Activated naive CD4-positive, alpha-beta T cell treated with anti-CD3 and anti-CD28 coated beads, Interleukin-2, amount 50 U/mL, for 72 hours (primary cell): ENCODE measurements at regions not wholly inside any gene's neighbourhood (a gene's known extent, or its start where the extent isn't known, plus 50 kb on each side); places are given as distances from the start of the nearest gene placed in this dataset.

ENCODE experiments used
- ATAC-seq, 2 donors: fragments of 150-1000 bp; cut with Tn5 transposase; 2 replicates each; pipeline ENCODE4 v1.10.0; 2021; ENCODE audit warnings: mild to moderate bottlenecking in 2 of 2, moderate library complexity in 2 of 2
- DNase-seq, 2 donors: peaks; one replicate each; pipeline ENCODE4 v3.0.0; 2021 to 2022; ENCODE audit warnings: low spot score in 2 of 2
- H3K27ac Mint-ChIP-seq, 2 donors: one replicate each; pipeline ENCODE4 v1.8.0; 2022; ENCODE audit warnings: mild to moderate bottlenecking in 2 of 2, mixed read lengths in 2 of 2
- H3K36me3 Mint-ChIP-seq, 2 donors: one replicate each; pipeline ENCODE4 v1.8.0; 2022; ENCODE audit warnings: mixed read lengths in 2 of 2
- H3K9me3 Mint-ChIP-seq, 2 donors: one replicate each; pipeline ENCODE4 v1.8.0; 2022; ENCODE audit warnings: mixed read lengths in 2 of 2

DNA sequence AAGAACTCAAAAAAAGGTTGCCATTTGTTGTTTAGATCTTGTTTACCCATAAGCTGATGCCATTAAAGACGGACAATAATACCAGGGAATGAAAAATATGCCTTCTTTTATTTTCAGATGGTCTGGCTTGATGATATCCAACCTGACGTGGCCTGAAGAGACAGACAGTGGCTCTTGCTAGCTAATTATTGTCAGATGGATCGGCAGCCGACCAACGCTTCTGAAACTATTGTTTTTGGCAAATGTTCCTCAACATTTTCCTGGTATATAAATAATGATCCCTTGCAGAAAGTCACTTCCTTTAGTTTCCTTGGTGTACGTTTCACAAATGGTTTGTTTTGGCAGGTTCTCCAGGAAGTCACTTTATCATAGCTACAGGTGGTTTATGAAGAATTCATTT is 290.9 kb upstream of the TSHZ2 start:
- ATAC-seq (no peak), DNase-seq (no peak)
- H3K27ac Mint-ChIP-seq = no peak overlapping the region
- H3K9me3 Mint-ChIP-seq = peaks cover 2 to 24% of the 10 kb centered on the region in 2 donors
- peaks cover 0 to 15% of the 10 kb centered on the region in 2 donors for H3K36me3 Mint-ChIP-seq

DNA sequence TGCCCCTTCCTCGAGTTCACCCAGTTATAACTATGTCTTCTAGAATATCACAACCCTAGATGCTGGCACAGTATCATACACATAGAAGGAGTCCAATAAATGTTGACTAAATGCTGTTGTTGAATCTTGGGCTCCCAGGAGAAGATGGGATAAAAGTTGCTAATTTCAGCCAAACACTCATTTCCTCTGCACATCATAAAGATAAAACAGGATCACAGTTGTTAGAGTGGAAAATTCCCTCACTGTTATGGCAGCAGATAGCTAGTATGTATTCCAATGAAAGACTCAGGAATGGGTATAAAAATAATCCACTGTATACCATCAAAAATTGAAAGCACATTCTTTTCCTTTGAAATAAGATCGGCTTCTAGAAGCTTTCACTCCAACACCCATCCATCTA is 294.9 kb upstream of the TSHZ2 start:
- Mint-ChIP-seq H3K36me3 (no peaks in the 10 kb centered on the region), H3K27ac (no peak overlapping the region)

DNA sequence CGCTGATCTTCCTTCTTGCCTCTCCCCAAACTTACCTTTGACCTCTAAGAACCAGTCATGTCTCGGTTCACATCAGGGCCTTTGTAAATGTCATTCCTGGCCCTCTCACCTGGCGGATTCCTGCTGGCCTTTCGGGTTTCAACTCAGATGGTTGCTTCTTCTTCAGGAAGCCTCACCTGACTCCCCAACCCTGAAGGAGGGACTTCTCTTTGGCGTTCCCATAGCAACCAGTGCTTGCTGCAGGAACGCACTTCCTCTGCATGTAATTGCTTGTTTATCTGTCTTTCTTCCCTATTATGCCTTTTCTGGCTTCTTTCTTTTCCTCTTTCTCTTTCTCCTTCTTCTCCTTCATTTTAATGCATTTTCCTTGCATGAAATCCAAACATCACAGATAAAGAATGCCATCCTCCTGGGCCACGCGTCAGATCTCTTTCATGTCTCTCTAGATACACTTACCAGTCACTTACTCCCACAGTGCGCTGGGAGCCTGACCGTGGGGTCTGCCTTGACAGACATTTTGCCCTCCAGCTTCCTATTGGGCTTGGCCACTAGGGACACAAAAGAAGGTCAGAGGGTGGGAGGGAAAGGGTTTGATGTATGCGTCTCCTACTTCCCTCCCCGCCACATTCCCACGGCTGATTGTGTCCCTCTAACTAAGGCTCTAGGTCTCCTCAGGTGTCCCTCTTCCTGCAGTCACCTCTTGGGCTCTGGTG is 295.7 kb upstream of the TSHZ2 start:
- DNase-seq = no peak
- Mint-ChIP-seq H3K27ac (peak overlapping the region in 1 of 2 donors; percentile 3), H3K9me3 (peaks cover 0 to 8% of the 10 kb centered on the region in 2 donors), H3K36me3 (no peaks in the 10 kb centered on the region)
- no peak for ATAC-seq

More for the DNA sequence above, 294.9 kb upstream of the TSHZ2 start:
- ATAC-seq (no peak), DNase-seq (no peak)
- H3K9me3 Mint-ChIP-seq = peaks cover 0 to 8% of the 10 kb centered on the region in 2 donors

DNA sequence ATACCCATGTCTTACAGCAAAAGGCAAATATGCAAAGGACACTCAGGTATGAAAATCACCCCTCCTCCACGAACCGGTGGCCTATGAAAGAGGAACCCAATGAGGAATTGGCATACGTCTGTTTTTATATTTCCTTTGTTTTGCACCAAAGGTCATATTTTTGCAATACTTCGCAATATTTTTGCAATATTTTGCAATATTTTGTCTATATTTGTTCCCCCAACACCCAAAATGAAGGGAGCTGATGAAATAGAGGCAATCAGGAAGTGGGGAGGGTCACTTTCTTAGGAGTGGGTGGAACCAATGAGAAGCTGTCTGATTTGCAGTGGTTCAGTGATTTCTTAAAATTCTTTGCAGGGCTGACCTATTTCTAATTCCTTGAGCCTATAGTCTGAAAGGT is 296.8 kb upstream of the TSHZ2 start:
- H3K36me3 Mint-ChIP-seq = no peaks in the 10 kb centered on the region
- H3K9me3 Mint-ChIP-seq = peaks cover 0 to 11% of the 10 kb centered on the region in 2 donors
- no peak for DNase-seq
- ATAC-seq = no peak
- no peak overlapping the region for H3K27ac Mint-ChIP-seq

DNA sequence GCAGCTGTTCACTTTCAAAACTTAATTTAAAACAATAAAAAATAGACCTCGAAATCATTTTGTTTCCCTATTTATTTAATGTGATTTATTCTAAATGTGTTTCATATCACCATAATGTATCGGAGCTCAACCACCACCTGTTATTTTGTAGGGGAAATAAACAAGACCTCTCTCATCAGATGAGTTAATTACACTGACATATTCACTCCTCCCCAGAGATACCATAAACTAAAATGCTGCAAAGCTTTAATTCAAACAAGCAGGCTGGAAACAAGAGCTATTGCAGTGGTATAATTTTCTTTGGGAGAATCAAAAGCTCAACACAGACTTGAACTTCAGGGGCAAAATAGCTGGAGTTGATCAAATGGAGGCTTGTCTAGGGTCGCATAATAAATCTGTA is 303.5 kb upstream of the TSHZ2 start:
- Mint-ChIP-seq H3K27ac (no peak overlapping the region), H3K36me3 (no peaks in the 10 kb centered on the region), H3K9me3 (peaks cover 0 to 11% of the 10 kb centered on the region in 2 donors)
- ATAC-seq (no peak), DNase-seq (no peak)

DNA sequence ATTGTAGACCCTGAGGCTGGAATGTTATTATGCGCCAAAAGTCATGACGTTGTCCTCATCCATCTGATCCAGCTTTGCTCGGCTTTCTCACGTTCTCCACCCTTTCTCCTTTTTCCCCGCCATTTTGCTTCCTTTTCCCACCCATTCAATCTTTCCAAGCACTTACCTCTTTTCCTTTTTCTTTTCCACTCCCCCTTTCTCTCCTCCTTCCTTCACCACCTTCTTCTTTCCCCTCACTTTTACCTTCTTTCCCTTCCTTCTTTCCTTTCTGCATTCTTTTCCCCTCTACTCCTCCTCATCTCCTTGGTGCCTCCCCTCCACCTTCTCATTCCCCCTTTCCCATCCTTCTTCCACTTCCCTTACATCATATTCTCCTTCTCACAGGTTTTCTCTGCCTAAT is 304.8 kb upstream of the TSHZ2 start:
- DNase-seq (no peak), ATAC-seq (no peak)
- no peak overlapping the region for H3K27ac Mint-ChIP-seq
- H3K9me3 Mint-ChIP-seq = peaks cover 0 to 16% of the 10 kb centered on the region in 2 donors
- no peaks in the 10 kb centered on the region for H3K36me3 Mint-ChIP-seq

DNA sequence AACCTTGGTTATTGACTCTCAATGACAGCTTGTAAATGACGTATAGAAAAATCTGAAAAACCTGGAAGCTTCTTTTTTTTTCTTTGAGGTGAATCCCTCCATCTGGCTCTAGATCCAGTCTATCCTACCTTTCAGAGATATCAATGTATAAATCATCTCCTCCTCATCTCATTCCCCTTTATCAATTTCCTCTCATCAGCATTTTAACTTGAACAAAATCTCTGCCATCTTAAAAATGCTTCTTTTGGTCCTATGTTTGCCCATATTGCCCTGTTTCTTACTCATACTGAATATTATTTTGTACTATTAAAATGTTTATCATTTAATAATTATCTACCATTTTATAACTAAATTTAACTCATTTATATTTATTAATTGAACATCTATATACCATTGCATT is 306.7 kb upstream of the TSHZ2 start:
- Mint-ChIP-seq H3K9me3 (peaks cover 0 to 14% of the 10 kb centered on the region in 2 donors), H3K27ac (no peak overlapping the region), H3K36me3 (no peaks in the 10 kb centered on the region)
- no peak for ATAC-seq
- no peak for DNase-seq

DNA sequence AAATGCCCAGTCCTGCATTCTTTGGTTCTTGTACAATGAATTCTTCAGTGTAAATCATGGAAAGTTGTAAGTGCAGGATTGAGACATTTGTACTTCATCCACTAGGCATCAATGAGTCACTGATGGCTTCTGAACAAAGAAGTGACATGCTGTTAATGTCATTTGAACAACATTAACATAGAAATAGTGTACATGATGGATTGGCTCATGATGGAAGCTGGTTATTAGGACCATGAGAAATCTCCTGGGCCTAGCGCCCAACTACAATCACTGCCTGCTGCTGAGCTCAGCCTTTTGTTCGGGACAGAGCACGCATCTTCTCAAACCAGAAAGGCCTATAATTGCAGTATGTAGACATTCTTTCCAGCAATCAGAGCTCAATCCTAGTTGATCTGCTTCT is 316.8 kb upstream of the TSHZ2 start:
- Mint-ChIP-seq H3K27ac (no peak overlapping the region), H3K36me3 (no peaks in the 10 kb centered on the region), H3K9me3 (peaks cover 0 to 20% of the 10 kb centered on the region in 2 donors)
- DNase-seq (no peak), ATAC-seq (no peak)

DNA sequence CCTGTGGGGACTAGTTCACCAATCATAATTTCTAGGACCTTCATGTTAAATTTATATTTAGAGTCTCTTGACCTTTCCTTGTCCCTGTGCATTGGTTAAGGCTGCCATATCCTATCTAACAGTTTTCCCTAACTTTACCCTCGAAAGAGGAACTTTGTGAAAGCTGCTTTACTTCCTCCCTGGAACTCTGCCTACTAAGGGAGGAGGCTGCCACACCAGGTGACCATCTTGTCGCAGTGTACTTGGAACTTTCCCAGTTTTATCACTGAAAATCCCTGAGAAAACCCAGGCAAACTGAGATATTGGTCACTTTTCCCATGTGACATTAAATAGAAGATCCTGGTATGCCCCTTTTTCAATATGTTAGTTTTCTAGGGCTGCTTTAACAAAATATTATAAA is 317.6 kb upstream of the TSHZ2 start:
- no peaks in the 10 kb centered on the region for H3K36me3 Mint-ChIP-seq
- DNase-seq = no peak
- no peak for ATAC-seq
- no peak overlapping the region for H3K27ac Mint-ChIP-seq
- H3K9me3 Mint-ChIP-seq = peaks cover 0 to 12% of the 10 kb centered on the region in 2 donors

DNA sequence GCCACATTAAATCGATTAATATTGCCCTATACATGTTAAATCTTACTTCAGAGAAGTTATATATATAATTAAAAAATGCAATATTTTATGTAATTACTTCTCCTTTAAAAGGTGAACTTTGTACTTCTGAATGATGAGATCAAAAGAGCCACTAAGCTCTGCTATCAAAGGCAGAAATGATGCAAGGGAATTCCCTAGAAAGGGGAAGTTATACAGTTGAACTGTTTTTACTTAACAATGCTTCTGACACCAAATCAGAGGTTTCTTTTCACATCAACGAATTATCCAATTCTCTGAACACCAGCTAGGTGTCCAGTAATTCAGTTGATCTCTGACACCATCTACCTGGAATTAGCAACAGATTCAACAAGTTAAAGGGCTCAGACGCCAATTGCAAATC is 319.9 kb upstream of the TSHZ2 start:
- ATAC-seq (peak in 1 of 2 donors; percentile 57), DNase-seq (no peak)
- no peaks in the 10 kb centered on the region for H3K36me3 Mint-ChIP-seq
- no peak overlapping the region for H3K27ac Mint-ChIP-seq
- peaks cover 0 to 6% of the 10 kb centered on the region in 2 donors for H3K9me3 Mint-ChIP-seq

DNA sequence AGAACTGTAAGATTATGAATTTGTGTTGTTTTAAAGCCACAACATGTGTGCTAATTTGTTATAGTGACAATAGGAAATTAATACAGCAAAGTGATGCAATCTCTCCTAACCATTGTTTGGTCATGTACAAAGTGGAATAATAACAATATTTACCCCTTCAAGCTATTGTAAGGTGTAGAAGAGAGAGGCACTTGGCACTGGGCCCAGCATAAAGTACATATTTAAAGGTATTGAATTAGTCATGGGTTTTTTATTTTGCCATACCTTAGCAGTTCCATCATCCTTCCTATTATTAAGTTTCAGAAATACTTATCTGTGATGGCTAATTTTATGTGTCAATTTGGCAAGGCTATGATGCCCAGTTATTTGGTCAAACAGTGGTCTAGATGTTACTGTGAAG is 322.4 kb upstream of the TSHZ2 start:
- H3K36me3 Mint-ChIP-seq = no peaks in the 10 kb centered on the region
- ATAC-seq = no peak
- no peaks in the 10 kb centered on the region for H3K9me3 Mint-ChIP-seq
- no peak for DNase-seq
- no peak overlapping the region for H3K27ac Mint-ChIP-seq

DNA sequence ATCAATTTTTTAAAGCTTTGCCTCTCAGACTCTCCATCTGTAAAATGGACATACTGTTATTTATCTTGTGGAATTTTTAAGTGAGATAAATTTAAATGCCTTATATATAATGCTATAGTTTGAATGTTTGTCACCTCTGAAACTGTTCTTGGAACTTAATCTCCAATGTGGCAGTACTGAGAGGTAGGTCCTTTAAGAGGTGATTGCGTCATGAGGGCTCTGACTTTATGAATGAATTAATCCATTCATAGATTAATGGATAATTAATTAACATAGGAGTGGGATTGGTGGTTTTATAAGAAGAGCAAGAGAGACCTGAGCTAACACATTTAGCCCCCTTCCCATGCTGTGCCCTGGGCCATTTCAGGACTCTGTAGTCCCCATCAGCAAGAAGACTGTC is 326.3 kb upstream of the TSHZ2 start:
- no peak for ATAC-seq
- Mint-ChIP-seq H3K27ac (no peak overlapping the region), H3K9me3 (peaks cover 0 to 11% of the 10 kb centered on the region in 2 donors), H3K36me3 (no peaks in the 10 kb centered on the region)
- no peak for DNase-seq

DNA sequence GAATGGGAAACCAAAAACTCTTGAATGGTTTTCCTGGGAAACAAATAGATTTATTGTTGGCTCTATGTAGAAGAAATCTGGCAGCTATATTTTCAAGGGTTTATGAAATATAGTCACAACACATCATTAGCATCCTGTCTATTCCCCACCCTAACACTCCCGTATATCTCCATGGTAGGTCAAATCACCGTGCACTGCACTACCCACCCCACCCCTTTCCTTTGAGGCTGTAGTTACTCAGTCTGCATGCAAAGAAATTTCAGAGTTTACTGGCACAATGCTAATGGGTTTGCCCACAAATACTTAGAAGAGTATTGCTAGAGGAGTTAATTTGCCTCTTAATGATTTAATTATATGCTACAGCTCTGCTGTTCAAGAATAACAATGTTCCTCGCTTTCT is 329.1 kb upstream of the TSHZ2 start:
- Mint-ChIP-seq H3K27ac (no peak overlapping the region), H3K36me3 (no peaks in the 10 kb centered on the region), H3K9me3 (peaks cover 0 to 11% of the 10 kb centered on the region in 2 donors)
- ATAC-seq (no peak), DNase-seq (no peak)

DNA sequence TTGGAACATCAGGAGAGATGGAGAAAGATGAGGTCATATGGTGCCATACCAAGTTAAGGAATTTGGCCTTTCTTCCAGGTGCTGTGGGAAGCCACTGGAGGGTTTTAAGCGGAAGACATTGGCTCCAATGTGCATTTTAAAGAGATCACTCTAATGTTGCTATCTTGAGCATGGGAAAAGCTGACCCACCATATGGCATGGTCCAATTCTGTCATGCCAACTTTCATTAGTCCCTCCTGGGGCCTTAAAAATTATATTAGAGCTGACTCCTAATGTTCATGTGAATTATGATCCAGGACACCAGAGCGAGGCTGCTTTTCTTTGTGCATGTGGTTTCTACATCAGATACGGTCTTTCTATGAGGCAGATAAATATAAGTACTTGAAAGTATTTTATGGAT is 335.0 kb upstream of the TSHZ2 start:
- DNase-seq = no peak
- H3K9me3 Mint-ChIP-seq = peaks cover 0 to 19% of the 10 kb centered on the region in 2 donors
- ATAC-seq = no peak
- no peak overlapping the region for H3K27ac Mint-ChIP-seq
- H3K36me3 Mint-ChIP-seq = peaks cover 0 to 5% of the 10 kb centered on the region in 2 donors

DNA sequence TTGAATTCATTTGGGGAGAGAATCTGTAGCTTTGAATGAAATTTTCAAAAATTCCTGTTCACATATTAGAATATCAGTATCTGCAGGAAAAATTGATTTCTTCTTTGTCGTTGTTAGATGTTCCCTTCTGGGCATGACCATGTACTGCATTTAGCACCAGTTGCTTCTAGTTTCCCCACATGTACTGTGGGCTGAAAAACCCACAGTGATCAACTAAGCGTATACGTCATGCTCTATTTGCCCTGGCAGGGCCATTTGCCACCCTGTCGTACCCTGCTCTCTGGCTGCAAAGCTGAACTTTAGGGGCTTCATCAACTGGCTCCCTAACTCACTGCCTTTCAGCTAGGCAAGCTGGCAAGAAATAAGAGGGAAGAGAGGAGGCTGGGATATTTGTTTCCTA is 340.7 kb upstream of the TSHZ2 start:
- peaks cover 6 to 24% of the 10 kb centered on the region in 2 donors for H3K9me3 Mint-ChIP-seq
- no peak overlapping the region for H3K27ac Mint-ChIP-seq
- ATAC-seq = no peak
- H3K36me3 Mint-ChIP-seq = peaks cover 0 to 14% of the 10 kb centered on the region in 2 donors
- DNase-seq = no peak

DNA sequence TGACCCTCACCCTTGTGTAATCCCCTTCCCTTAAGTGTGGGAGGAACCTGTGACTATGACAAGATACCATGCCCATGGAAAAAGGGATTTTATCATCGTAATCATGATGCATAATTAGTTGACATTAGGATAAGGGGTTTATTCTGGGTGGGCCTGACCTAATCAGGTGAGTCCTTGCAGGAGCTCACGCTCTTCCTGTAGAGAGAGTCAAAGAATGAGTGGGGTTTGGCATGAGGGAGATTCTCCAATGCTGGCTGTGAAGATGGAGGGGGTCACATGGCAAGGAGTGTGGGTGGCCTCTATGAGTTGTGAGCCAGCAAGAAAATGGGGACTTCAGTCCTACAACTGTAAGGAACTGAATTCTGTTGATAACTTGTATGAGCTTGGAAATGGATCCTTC is 342.0 kb upstream of the TSHZ2 start:
- peaks cover 6 to 24% of the 10 kb centered on the region in 2 donors for H3K9me3 Mint-ChIP-seq

DNA sequence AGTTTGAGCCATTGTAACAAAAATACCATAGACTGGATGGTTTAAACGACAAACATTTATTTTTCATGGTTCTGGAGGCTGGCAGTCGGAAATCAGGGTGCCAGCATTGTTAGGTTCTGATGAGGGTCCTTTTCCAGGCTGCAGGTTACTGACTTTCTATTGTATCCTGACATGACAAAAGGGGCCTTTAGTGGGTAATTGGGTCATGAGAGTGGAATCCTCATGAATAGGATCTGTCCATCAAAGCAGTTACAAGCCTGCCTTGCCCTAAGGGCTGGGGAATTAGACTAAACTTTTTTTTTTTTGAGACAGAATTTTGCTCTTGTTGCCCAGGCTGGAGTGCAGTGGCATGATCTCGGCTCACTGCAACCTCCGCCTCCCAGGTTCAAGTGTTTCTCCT is 347.9 kb upstream of the TSHZ2 start:
- Mint-ChIP-seq H3K36me3 (no peaks in the 10 kb centered on the region), H3K27ac (no peak overlapping the region), H3K9me3 (peaks cover 0 to 5% of the 10 kb centered on the region in 2 donors)
- ATAC-seq (no peak), DNase-seq (no peak)

More for the DNA sequence above, 342.0 kb upstream of the TSHZ2 start:
- H3K27ac Mint-ChIP-seq = no peak overlapping the region
- DNase-seq (no peak), ATAC-seq (no peak)
- H3K36me3 Mint-ChIP-seq = peaks cover 0 to 14% of the 10 kb centered on the region in 2 donors

DNA sequence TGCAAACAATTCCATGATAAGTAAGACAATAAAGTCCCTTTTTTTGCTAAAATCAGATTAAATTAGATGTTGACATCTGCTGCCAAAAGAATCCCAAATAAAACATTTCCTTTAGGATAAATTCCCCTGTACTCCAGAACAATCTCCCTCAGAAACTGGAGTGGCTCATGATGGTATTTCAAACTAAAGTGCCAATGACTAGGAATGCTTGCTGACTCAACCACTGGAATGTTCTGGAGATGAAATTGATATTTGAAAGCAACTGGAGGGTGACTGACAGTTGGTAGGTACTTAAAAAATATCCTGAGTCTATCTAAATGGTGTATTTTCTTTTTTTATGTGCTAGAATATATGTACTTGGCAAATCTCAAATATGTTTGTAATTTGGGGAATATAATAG is 350.1 kb upstream of the TSHZ2 start:
- DNase-seq = no peak
- no peak for ATAC-seq
- H3K36me3 Mint-ChIP-seq = no peaks in the 10 kb centered on the region
- H3K9me3 Mint-ChIP-seq = peaks cover 0 to 5% of the 10 kb centered on the region in 2 donors
- no peak overlapping the region for H3K27ac Mint-ChIP-seq
